ENCODE measurements at regions not wholly inside any gene's neighbourhood (a gene's known extent, or its start where the extent isn't known, plus 50 kb on each side); places are given as distances from the start of the nearest gene placed in this dataset.

DNA sequence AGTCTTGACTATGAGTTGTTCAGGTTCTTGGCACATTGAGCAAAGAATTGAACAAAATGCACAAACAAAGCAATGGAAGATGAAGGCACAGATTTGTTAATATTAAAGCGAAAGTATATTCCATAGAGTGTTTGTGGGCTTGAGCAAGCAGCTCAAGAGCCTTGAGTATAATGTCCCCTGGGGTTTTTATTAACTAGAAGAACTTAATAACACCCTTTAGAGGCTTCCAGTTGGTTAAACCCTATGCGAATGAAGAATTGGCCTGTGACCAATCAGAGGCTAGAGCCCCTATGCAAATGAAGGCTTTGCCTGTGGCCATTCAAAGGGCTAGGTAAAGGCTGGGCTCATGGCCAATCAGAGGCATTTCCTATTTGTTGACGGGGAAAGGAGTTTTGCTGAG is 135.3 kb upstream of the IL12B start:
- no peaks in the 10 kb centered on the region for H3K9me2 ChIP-seq (replicated peaks; ENCODE audit: insufficient read depth)
- H3K4me1 ChIP-seq (ENCODE audit: insufficient read depth), result peaks cover 4% of the 10 kb centered on the region
- H3K27me3 ChIP-seq, result no peaks in the 10 kb centered on the region
- no peak overlapping the region for H3K4me3 ChIP-seq
- H3K4me2 ChIP-seq, result no peak overlapping the region
- no peak overlapping the region for H2AFZ ChIP-seq
- 90% methylated on average over 3 of the region's 3 CpGs for WGBS (ENCODE audit: low lambda C conversion rate, missing lambda C conversion rate)
- H3K9me3 ChIP-seq (ENCODE audit: low read depth), result no peaks in the 10 kb centered on the region
- no peak for TF ChIP-seq EZH2 (IDR thresholded peaks at IDR 0.05; ENCODE audit: borderline replicate concordance)
- no peak for TF ChIP-seq EZH2phosphoT487 (IDR thresholded peaks at IDR 0.05; ENCODE audit: low read depth, severe bottlenecking, unreplicated experiment)
- TF ChIP-seq, protein P1, sequence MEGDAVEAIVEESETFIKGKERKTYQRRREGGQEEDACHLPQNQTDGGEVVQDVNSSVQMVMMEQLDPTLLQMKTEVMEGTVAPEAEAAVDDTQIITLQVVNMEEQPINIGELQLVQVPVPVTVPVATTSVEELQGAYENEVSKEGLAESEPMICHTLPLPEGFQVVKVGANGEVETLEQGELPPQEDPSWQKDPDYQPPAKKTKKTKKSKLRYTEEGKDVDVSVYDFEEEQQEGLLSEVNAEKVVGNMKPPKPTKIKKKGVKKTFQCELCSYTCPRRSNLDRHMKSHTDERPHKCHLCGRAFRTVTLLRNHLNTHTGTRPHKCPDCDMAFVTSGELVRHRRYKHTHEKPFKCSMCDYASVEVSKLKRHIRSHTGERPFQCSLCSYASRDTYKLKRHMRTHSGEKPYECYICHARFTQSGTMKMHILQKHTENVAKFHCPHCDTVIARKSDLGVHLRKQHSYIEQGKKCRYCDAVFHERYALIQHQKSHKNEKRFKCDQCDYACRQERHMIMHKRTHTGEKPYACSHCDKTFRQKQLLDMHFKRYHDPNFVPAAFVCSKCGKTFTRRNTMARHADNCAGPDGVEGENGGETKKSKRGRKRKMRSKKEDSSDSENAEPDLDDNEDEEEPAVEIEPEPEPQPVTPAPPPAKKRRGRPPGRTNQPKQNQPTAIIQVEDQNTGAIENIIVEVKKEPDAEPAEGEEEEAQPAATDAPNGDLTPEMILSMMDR (IDR thresholded peaks at IDR 0.05; ENCODE audit: poor library complexity), result no peak
- no peak for DNase-seq (ENCODE audit: low spot score)
- no peaks in the 10 kb centered on the region for H3K36me3 ChIP-seq (replicated peaks; ENCODE audit: insufficient read depth, low read depth)
- no peaks in the 10 kb centered on the region for H3K79me2 ChIP-seq
- no peaks in the 10 kb centered on the region for H4K20me1 ChIP-seq (ENCODE audit: insufficient read depth, poor library complexity, severe bottlenecking)
- no peak overlapping the region for H3K27ac ChIP-seq

DNA sequence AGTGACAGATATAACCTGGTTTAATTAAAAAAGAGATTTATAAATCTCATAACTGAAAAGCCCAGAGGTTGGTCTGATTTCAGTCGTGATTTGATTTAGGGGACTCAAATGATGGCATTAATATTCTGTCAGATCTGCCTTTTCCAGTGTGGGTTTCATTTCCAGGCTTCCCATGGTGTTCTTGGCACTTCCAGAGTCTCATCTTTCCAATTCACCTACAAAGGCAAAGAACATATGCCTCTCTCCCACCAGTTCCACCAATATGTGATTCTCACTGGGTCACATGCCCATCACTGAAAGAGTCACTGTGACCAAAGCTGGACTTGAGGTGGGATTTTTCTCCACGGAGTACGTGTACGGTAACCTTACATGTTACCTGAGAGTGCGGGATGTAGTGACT is 137.4 kb upstream of the IL12B start:
- Histone ChIP-seq H3K27ac (no peak overlapping the region), H3K9me3 (ENCODE audit: low read depth) (no peaks in the 10 kb centered on the region), H3K4me3 (no peak overlapping the region), H3K9me2 (replicated peaks; ENCODE audit: insufficient read depth) (no peaks in the 10 kb centered on the region), H3K4me1 (ENCODE audit: insufficient read depth) (peaks cover 4% of the 10 kb centered on the region), H2AFZ (no peak overlapping the region), H3K4me2 (no peak overlapping the region), H3K79me2 (no peaks in the 10 kb centered on the region), H3K27me3 (no peaks in the 10 kb centered on the region), H3K36me3 (replicated peaks; ENCODE audit: insufficient read depth, low read depth) (no peaks in the 10 kb centered on the region), H4K20me1 (ENCODE audit: insufficient read depth, poor library complexity, severe bottlenecking) (no peaks in the 10 kb centered on the region)
- 96% methylated on average over 5 of the region's 5 CpGs for WGBS (ENCODE audit: low lambda C conversion rate, missing lambda C conversion rate)
- no peak for DNase-seq (ENCODE audit: low spot score)
- TF ChIP-seq EZH2 (IDR thresholded peaks at IDR 0.05; ENCODE audit: borderline replicate concordance) (no peak), EZH2phosphoT487 (IDR thresholded peaks at IDR 0.05; ENCODE audit: low read depth, severe bottlenecking, unreplicated experiment) (no peak)
- TF ChIP-seq, protein P1 (IDR thresholded peaks at IDR 0.05; ENCODE audit: poor library complexity), result no peak

DNA sequence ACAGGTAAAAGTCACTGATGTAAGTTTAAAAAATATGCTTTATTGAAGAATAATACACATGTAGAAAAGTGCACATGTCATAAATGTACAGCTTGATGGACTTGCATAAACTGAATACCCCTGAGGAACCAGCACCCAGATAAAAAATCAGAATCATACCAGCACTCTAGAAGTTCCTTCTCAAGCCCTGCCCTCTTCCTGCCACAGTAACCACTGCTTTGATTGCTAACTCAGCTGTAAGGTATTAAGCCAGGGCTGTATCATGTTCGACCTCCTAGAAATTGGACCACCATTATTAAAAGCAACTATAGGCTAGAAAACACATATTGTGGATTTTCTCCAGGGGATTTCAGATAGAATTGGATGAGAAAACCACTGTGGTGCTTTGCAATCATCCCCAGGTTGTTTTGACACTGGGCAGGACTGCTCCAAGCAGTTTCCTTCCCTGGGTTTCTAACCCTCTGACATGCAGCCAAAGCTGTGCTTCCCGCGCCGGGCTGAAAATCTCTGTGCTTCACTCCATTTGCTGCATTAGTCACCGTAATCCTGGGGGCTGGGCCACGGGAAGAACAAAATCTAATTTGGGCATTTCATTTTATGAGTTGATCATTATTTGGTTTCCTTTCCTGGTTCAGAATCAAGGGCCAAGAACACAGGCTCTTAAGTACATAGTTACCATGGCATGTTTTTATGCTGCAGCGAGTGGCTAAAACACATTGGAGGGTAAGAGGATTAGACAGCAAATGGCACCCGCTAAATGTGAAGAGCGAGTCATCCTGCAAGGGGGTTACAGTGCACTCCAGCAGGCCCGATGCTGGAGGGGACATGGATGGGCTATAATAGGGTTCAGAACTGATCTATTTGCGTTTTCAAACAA is 139.4 kb upstream of the IL12B start:
- H2AFZ ChIP-seq, result no peak overlapping the region

More for the DNA sequence above, 139.4 kb upstream of the IL12B start:
- DNase-seq (ENCODE audit: low spot score), result no peak
- TF ChIP-seq EZH2 (IDR thresholded peaks at IDR 0.05; ENCODE audit: borderline replicate concordance) (no peak), EZH2phosphoT487 (IDR thresholded peaks at IDR 0.05; ENCODE audit: low read depth, severe bottlenecking, unreplicated experiment) (no peak)
- TF ChIP-seq, protein P1 (IDR thresholded peaks at IDR 0.05; ENCODE audit: poor library complexity), result no peak
- no peak overlapping the region for H3K4me2 ChIP-seq
- no peaks in the 10 kb centered on the region for H3K27me3 ChIP-seq
- H3K27ac ChIP-seq, result no peak overlapping the region
- no peaks in the 10 kb centered on the region for H3K9me3 ChIP-seq (ENCODE audit: low read depth)
- no peak overlapping the region for H3K4me3 ChIP-seq
- no peaks in the 10 kb centered on the region for H4K20me1 ChIP-seq (ENCODE audit: insufficient read depth, poor library complexity, severe bottlenecking)
- H3K79me2 ChIP-seq, result no peaks in the 10 kb centered on the region
- no peaks in the 10 kb centered on the region for H3K36me3 ChIP-seq (replicated peaks; ENCODE audit: insufficient read depth, low read depth)
- 72% methylated on average over 11 of the region's 11 CpGs for WGBS (ENCODE audit: low lambda C conversion rate, missing lambda C conversion rate)
- no peaks in the 10 kb centered on the region for H3K4me1 ChIP-seq (ENCODE audit: insufficient read depth)
- H3K9me2 ChIP-seq (replicated peaks; ENCODE audit: insufficient read depth), result no peaks in the 10 kb centered on the region

All from hepatocyte (in vitro differentiated cells).